H1 (cell line): ENCODE measurements at regions not wholly inside any gene's neighbourhood (a gene's known extent, or its start where the extent isn't known, plus 50 kb on each side); places are given as distances from the start of the nearest gene placed in this dataset.

Experiments
- CTCF ChIA-PET: fragments of 300-600 bp; sonication (Branson Sonifier 250); formaldehyde crosslinking; loops from one replicate; lab custom pipeline; 2021; ENCODE audit not compliant: partially characterized antibody; lab: Charles Lee
- POLR2A ChIA-PET: fragments of 300-600 bp; sonication (Branson Sonifier 250); formaldehyde crosslinking; loops from one replicate; lab custom pipeline; 2021; ENCODE audit warnings: inconsistent platforms; ENCODE audit not compliant: partially characterized antibody; lab: Charles Lee
- DNase-seq, 2 experiments: peaks; one replicate each; pipeline versions ENCODE4 v3.0.0 to v3.0.0-alpha.2; 2010 to 2022; ENCODE audit warnings: low spot score in 2 of 2, low read depth in 1 of 2, mixed read lengths in 1 of 2
- FAIRE-seq: peaks from 2 replicates; lab custom pipeline; 2011; peaks lifted over from hg19 to GRCh38; lab: Jason Lieb, UNC
- H2AFZ ChIP-seq: 2 replicates; pipeline ENCODE4 v1.8.1; 2012; ENCODE audit warnings: low read length, inconsistent platforms
- H2AK5ac ChIP-seq: 2 replicates; pipeline ENCODE4 v1.6.1; 2013; ENCODE audit warnings: low read depth, low read length
- H2BK120ac ChIP-seq: replicated peaks from 2 replicates; pipeline ENCODE3; 2013; ENCODE audit warnings: low read depth, low read length, inconsistent platforms
- H2BK12ac ChIP-seq: 2 replicates; pipeline ENCODE4 v1.6.1; 2013; ENCODE audit warnings: low read depth, low read length
- H2BK15ac ChIP-seq: 2 replicates; pipeline ENCODE4 v1.6.1; 2013; ENCODE audit warnings: low read length
- H2BK20ac ChIP-seq: 2 replicates; pipeline ENCODE4 v1.6.1; 2013; ENCODE audit warnings: low read length
- H2BK5ac ChIP-seq: 2 replicates; pipeline ENCODE4 v1.6.1; 2013; ENCODE audit warnings: low read depth, low read length
- H3K14ac ChIP-seq: 2 replicates; pipeline ENCODE4 v1.6.1; 2013; ENCODE audit warnings: inconsistent platforms; ENCODE audit not compliant: insufficient read length
- H3K18ac ChIP-seq: 2 replicates; pipeline ENCODE4 v1.6.1; 2013; ENCODE audit warnings: low read length; ENCODE audit errors: extremely low read depth
- H3K23ac ChIP-seq: 2 replicates; pipeline ENCODE4 v1.6.1; 2013; ENCODE audit warnings: inconsistent platforms; ENCODE audit not compliant: insufficient read length
- H3K23me2 ChIP-seq: 2 replicates; pipeline ENCODE4 v1.6.1; 2013; ENCODE audit warnings: low read depth, low read length
- H3K27ac ChIP-seq: 2 replicates; pipeline ENCODE4 v1.6.1; 2011; ENCODE audit warnings: low read depth, low read length, inconsistent platforms
- H3K27me3 ChIP-seq, 4 experiments: replicated peaks in 1 of 4; 1 replicate in 1 of 4; 2 replicates in 3 of 4; pipeline versions ENCODE4 v1.6.1 to v1.8.1; 2011 to 2013; ENCODE audit warnings: low read length in 3 of 4, mild to moderate bottlenecking in 3 of 4, inconsistent platforms in 2 of 4, mixed read lengths in 2 of 4, moderate library complexity in 1 of 4; ENCODE audit not compliant: control insufficient read depth in 3 of 4, insufficient read depth in 3 of 4; ENCODE audit errors: extremely low read depth in 1 of 4
- H3K36me3 ChIP-seq, 4 experiments: 2 replicates each; pipeline versions ENCODE4 v1.6.1 to v1.8.1; 2011 to 2013; ENCODE audit warnings: mild to moderate bottlenecking in 4 of 4, low read length in 3 of 4, moderate library complexity in 2 of 4, control low read depth in 1 of 4, inconsistent platforms in 1 of 4; ENCODE audit not compliant: insufficient read depth in 4 of 4, control insufficient read depth in 2 of 4
- H3K4ac ChIP-seq: replicated peaks from 2 replicates; pipeline ENCODE3; 2013; ENCODE audit warnings: low read length, low read depth, mixed read lengths, inconsistent platforms; ENCODE audit not compliant: insufficient read length
- H3K4me1 ChIP-seq, 4 experiments: replicated peaks in 1 of 4; 1 replicate in 1 of 4; 2 replicates in 3 of 4; pipeline versions ENCODE4 v1.6.1 to v1.8.1; 2011 to 2013; ENCODE audit warnings: low read length in 3 of 4, inconsistent platforms in 2 of 4, mixed read lengths in 1 of 4; ENCODE audit not compliant: insufficient read depth in 4 of 4, control insufficient read depth in 3 of 4
- H3K4me2 ChIP-seq, 2 experiments: 2 replicates each; pipeline versions ENCODE4 v1.6.1 to v1.8.1; 2011 to 2013; ENCODE audit warnings: low read depth in 2 of 2, low read length in 2 of 2, control low read depth in 1 of 2, inconsistent platforms in 1 of 2, mild to moderate bottlenecking in 1 of 2; ENCODE audit not compliant: insufficient read depth in 1 of 2
- H3K4me3 ChIP-seq, 4 experiments: fragments of 200-600, 300-600 bp in 1 of 4; sonication (generic), shearing (Covaris generic), sonication (Bioruptor Twin) in 1 of 4; 2 replicates each; pipeline versions ENCODE4 v1.5.1 to v1.8.1; 2011 to 2016; ENCODE audit warnings: low read length in 4 of 4, low read depth in 3 of 4, control low read depth in 2 of 4, inconsistent platforms in 2 of 4, mild to moderate bottlenecking in 2 of 4, mixed read lengths in 1 of 4, moderate library complexity in 1 of 4; ENCODE audit not compliant: insufficient read depth in 2 of 4; ENCODE audit errors: extremely low read depth in 1 of 4
- H3K56ac ChIP-seq: replicated peaks from 2 replicates; pipeline ENCODE3; 2013; ENCODE audit warnings: low read depth, mild to moderate bottlenecking, mixed read lengths, low read length, inconsistent platforms; ENCODE audit not compliant: insufficient read length
- H3K79me1 ChIP-seq: 2 replicates; pipeline ENCODE4 v1.6.1; 2013; ENCODE audit warnings: low read depth, low read length, control low read depth
- H3K79me2 ChIP-seq, 2 experiments: 2 replicates each; pipeline versions ENCODE4 v1.6.1 to v1.8.1; 2012 to 2013; ENCODE audit warnings: low read length in 2 of 2, mild to moderate bottlenecking in 2 of 2, inconsistent platforms in 1 of 2; ENCODE audit not compliant: insufficient read depth in 2 of 2, control insufficient read depth in 1 of 2
- H3K9ac ChIP-seq, 4 experiments: replicated peaks in 1 of 4; 1 replicate in 1 of 4; 2 replicates in 3 of 4; pipeline versions ENCODE4 v1.6.1 to v1.8.1; 2011 to 2013; ENCODE audit warnings: low read depth in 3 of 4, low read length in 3 of 4, control low read depth in 2 of 4, mild to moderate bottlenecking in 2 of 4, moderate library complexity in 2 of 4, inconsistent platforms in 1 of 4; ENCODE audit errors: extremely low read depth in 1 of 4
- H3K9me3 ChIP-seq, 2 experiments: 2 replicates each; pipeline versions ENCODE4 v1.6.1 to v1.8.1; 2012 to 2013; ENCODE audit warnings: mild to moderate bottlenecking in 2 of 2, moderate library complexity in 2 of 2, control low read depth in 1 of 2, inconsistent platforms in 1 of 2, low read depth in 1 of 2, low read length in 1 of 2, mixed read lengths in 1 of 2; ENCODE audit not compliant: insufficient read depth in 2 of 2
- H4K20me1 ChIP-seq, 2 experiments: replicated peaks in 1 of 2; 2 replicates each; pipeline versions ENCODE3 to v1.8.1; 2011 to 2013; ENCODE audit warnings: inconsistent platforms in 2 of 2, low read length in 2 of 2, mild to moderate bottlenecking in 1 of 2; ENCODE audit not compliant: insufficient read depth in 2 of 2, control insufficient read depth in 1 of 2
- H4K5ac ChIP-seq: 2 replicates; pipeline ENCODE4 v1.6.1; 2013; ENCODE audit warnings: low read length, low read depth, mixed read lengths, inconsistent platforms; ENCODE audit not compliant: insufficient read length
- H4K8ac ChIP-seq: 2 replicates; pipeline ENCODE4 v1.8.0; 2013; ENCODE audit warnings: mild to moderate bottlenecking, moderate library complexity, low read length, inconsistent platforms; ENCODE audit not compliant: insufficient read depth; ENCODE audit errors: extremely low read depth
- H4K91ac ChIP-seq: replicated peaks from 2 replicates; pipeline ENCODE3; 2013; ENCODE audit warnings: low read length, mixed read lengths, inconsistent platforms; ENCODE audit not compliant: insufficient read length
- EP300 ChIP-seq, 2 experiments: IDR thresholded peaks; 1 replicate in 1 of 2; 2 replicates in 1 of 2; pipeline ENCODE4 v1.6.1; 2011 to 2012; ENCODE audit warnings: low read depth in 2 of 2, low read length in 2 of 2, mild to moderate bottlenecking in 2 of 2, borderline replicate concordance in 1 of 2, inconsistent platforms in 1 of 2, moderate library complexity in 1 of 2
- POLR2AphosphoS5 ChIP-seq: IDR thresholded peaks from 2 replicates; pipeline ENCODE4 v1.6.1; 2011; ENCODE audit warnings: low read depth, low read length
- RNF2 ChIP-seq: fragments of 200-900, 300-1000 bp; sonication (generic); IDR thresholded peaks from 2 replicates; pipeline ENCODE4 v1.7.1; 2016; ENCODE audit warnings: borderline replicate concordance, low read depth, mild to moderate bottlenecking, antibody characterized with exemption, low read length; ENCODE audit not compliant: poor library complexity, severe bottlenecking; ENCODE audit errors: missing control alignments
- WGBS, 2 experiments: shearing (Covaris generic) in 1 of 2; methylation state at CpG; one replicate each; pipeline versions ENCODE4 v1.1.6 to v1.1.7; 2013 to 2015; ENCODE audit warnings: low lambda C conversion rate in 2 of 2, mixed read lengths in 2 of 2, inconsistent platforms in 1 of 2, low coverage in 1 of 2, missing lambda C conversion rate in 1 of 2; ENCODE audit not compliant: insufficient replicate concordance in 2 of 2, insufficient coverage in 1 of 2, insufficient read length in 1 of 2; ENCODE audit errors: extremely low coverage in 1 of 2, missing lambda C conversion rate in 1 of 2; 5-methylcytosine and 5-hydroxymethylcytosine counted together

DNA sequence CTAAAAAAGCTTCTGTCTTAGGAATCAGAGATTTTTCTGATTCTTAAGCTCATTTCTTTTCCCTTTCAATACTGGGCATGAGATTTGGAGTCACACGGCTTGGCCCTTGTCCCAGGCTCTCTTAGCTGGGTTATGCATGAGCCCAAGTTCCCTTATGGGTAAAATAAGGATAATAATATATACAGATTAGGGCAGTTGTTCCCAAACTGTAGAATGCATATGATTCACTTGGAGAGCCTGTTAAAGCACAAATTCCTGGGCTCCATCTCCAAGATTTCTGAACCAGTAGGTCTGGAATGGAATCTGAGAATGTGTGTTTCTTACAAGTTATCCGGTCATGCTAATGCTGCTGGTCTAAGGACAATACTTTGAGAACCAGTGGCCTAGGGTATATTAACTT lies 154.0 kb downstream of the REEP3 start:
- no peak overlapping the region for H3K14ac ChIP-seq
- H3K4ac ChIP-seq = no peak overlapping the region
- no peak overlapping the region for H4K8ac ChIP-seq
- TF ChIP-seq RNF2 (no peak), POLR2AphosphoS5 (no peak), EP300 (IDR thresholded peaks at IDR 0.05; ENCODE audit: borderline replicate concordance in 1 of 2, low read depth in 2 of 2, low read length in 2 of 2) (no peak)
- no peaks in the 10 kb centered on the region for H3K79me2 ChIP-seq
- H2BK20ac ChIP-seq = no peak overlapping the region
- no peaks in the 10 kb centered on the region for H3K36me3 ChIP-seq
- no peak overlapping the region for H2BK120ac ChIP-seq
- ChIA-PET POLR2A (no interaction called here), CTCF (interaction anchor here (0.7 to 1.4 kb wide), 3 partner anchors 45 to 1172 kb away, joined by 3 to 5 read pairs (median 4); no protein-coding TSS in a partner anchor)
- no peak overlapping the region for H3K18ac ChIP-seq
- no peak for FAIRE-seq
- no peak overlapping the region for H3K27ac ChIP-seq
- H3K9me3 ChIP-seq = no peaks in the 10 kb centered on the region
- no peak overlapping the region for H3K56ac ChIP-seq
- no peaks in the 10 kb centered on the region for H4K20me1 ChIP-seq
- no peak overlapping the region for H2BK5ac ChIP-seq
- H2AFZ ChIP-seq = no peak overlapping the region
- no peak overlapping the region for H2BK15ac ChIP-seq
- no peak overlapping the region for H3K23ac ChIP-seq
- no peak for DNase-seq
- H4K5ac ChIP-seq = no peak overlapping the region
- H3K23me2 ChIP-seq = no peaks in the 10 kb centered on the region
- no peak overlapping the region for H3K9ac ChIP-seq
- WGBS, 2 experiments = 94% methylated on average over 2 of the region's 2 CpGs; no CpG with 5 or more reads in 1 of the 2 experiments
- H3K4me3 ChIP-seq = no peak overlapping the region
- no peak overlapping the region for H4K91ac ChIP-seq
- H3K79me1 ChIP-seq = no peaks in the 10 kb centered on the region
- no peaks in the 10 kb centered on the region for H3K27me3 ChIP-seq
- no peak overlapping the region for H2AK5ac ChIP-seq
- H2BK12ac ChIP-seq = no peak overlapping the region
- H3K4me2 ChIP-seq = no peak overlapping the region
- H3K4me1 ChIP-seq = peaks cover 3 to 17% (median 15%) of the 10 kb centered on the region in 4 experiments; a peak in 6 of 7 replicates
